HEK293T (cell line): ENCODE measurements at regions not wholly inside any gene's neighbourhood (a gene's known extent, or its start where the extent isn't known, plus 50 kb on each side); places are given as distances from the start of the nearest gene placed in this dataset.

Experiments
- ARNT ChIP-seq: fragments of 450-650 bp; IDR thresholded peaks from 2 replicates; pipeline ENCODE4 v1.6.1; 2017; ENCODE audit warnings: mild to moderate bottlenecking
- BHLHE40 ChIP-seq: fragments of 450-650 bp; IDR thresholded peaks from 2 replicates; pipeline ENCODE4 v1.6.1; 2016; ENCODE audit warnings: mild to moderate bottlenecking, moderate library complexity, borderline replicate concordance
- ELF4 ChIP-seq: fragments of 450-650 bp; IDR thresholded peaks from 2 replicates; pipeline ENCODE4 v1.6.1; 2017; ENCODE audit warnings: antibody characterized with exemption
- FOXA1 ChIP-seq: fragments of 450-650 bp; IDR thresholded peaks from 2 replicates; pipeline ENCODE4 v1.6.1; 2016; ENCODE audit warnings: mild to moderate bottlenecking
- FOXK2 ChIP-seq: fragments of 450-650 bp; IDR thresholded peaks from 2 replicates; pipeline ENCODE4 v1.6.1; 2016; ENCODE audit warnings: mild to moderate bottlenecking
- FOXM1 ChIP-seq: fragments of 450-650 bp; IDR thresholded peaks from 2 replicates; pipeline ENCODE4 v1.6.1; 2017; ENCODE audit warnings: mild to moderate bottlenecking, borderline replicate concordance
- HDGF ChIP-seq: fragments of 450-650 bp; IDR thresholded peaks from 2 replicates; pipeline ENCODE4 v1.6.1; 2017; ENCODE audit warnings: antibody characterized with exemption, borderline replicate concordance
- L3MBTL2 ChIP-seq: fragments of 450-650 bp; conservative IDR thresholded peaks from 2 replicates; pipeline ENCODE4 v1.6.1; 2016; ENCODE audit warnings: mild to moderate bottlenecking
- LEF1 ChIP-seq: fragments of 450-650 bp; IDR thresholded peaks from 2 replicates; pipeline ENCODE4 v1.6.1; 2017; ENCODE audit warnings: mild to moderate bottlenecking, borderline replicate concordance
- NFRKB ChIP-seq: fragments of 450-650 bp; IDR thresholded peaks from 2 replicates; pipeline ENCODE4 v1.6.1; 2016; ENCODE audit warnings: mild to moderate bottlenecking, moderate library complexity
- SP1 ChIP-seq: fragments of 450-650 bp; IDR thresholded peaks from 2 replicates; pipeline ENCODE4 v1.6.1; 2017
- SUZ12 ChIP-seq: fragments of 450-650 bp; IDR thresholded peaks from 2 replicates; pipeline ENCODE4 v1.6.1; 2016; ENCODE audit warnings: mild to moderate bottlenecking
- TARDBP ChIP-seq: fragments of 450-650 bp; IDR thresholded peaks from 2 replicates; pipeline ENCODE4 v1.6.1; 2016

GRCh38 chr6:21337263-21337662, 256.3 kb upstream of the SOX4 start:
- TF ChIP-seq ARNT (no peak), FOXM1 (no peak), TARDBP (no peak), NFRKB (no peak), FOXA1 (no peak), SP1 (no peak), ELF4 (no peak), SUZ12 (no peak), BHLHE40 (no peak), FOXK2 (no peak), LEF1 (no peak), HDGF (no peak), L3MBTL2 (no peak)
